Activated CD4-positive, CD25-positive, alpha-beta regulatory T cell treated with anti-CD3 and anti-CD28 coated beads, Interleukin-2, amount 50 U/mL, for 24 hours (primary cell): ENCODE measurements at regions not wholly inside any gene's neighbourhood (a gene's known extent, or its start where the extent isn't known, plus 50 kb on each side); places are given as distances from the start of the nearest gene placed in this dataset.
"Not testable (repeated sequence)": the region's sequence is repeated elsewhere in the genome, so short reads cannot be mapped to it uniquely, and the experiment has no call there.

ENCODE experiments used
- ATAC-seq, 2 donors: fragments of 150-1000 bp; cut with Tn5 transposase; one replicate each; pipeline ENCODE4 v1.10.0; 2021; ENCODE audit warnings: mild to moderate bottlenecking in 1 of 2, moderate library complexity in 1 of 2

DNA sequence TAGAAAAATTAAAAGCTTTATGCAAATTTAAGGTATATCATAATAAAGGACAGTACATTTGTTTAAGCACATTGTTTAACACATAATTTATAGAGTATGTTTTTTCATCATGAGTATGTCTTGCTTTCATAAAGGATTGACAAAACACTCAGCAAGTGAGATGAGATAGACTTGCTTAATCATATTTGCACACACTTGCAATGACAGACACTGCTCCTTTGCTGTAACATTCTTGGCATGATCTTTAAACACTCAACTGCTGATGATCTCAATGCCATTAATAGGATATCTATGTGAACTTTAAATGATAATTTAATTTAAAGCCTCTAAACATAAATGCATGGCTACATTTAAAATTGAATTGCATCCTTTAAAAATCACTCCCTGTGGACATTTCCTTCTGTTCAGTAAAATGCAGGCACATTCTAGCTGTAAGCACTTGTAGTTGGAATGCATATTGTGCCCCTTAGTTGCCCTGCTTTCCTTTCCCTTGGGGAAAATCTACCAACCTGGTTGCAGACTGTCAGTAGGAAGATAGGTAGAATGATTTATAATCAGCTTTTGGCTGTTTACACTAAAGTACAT is 979.0 kb downstream of the TMTC2 start:
- ATAC-seq, result no peak

- ATAC-seq, result no peak
These were observed 977.9 kb downstream of the TMTC2 start for GRCh38 chr12:83664650-83665049.

DNA sequence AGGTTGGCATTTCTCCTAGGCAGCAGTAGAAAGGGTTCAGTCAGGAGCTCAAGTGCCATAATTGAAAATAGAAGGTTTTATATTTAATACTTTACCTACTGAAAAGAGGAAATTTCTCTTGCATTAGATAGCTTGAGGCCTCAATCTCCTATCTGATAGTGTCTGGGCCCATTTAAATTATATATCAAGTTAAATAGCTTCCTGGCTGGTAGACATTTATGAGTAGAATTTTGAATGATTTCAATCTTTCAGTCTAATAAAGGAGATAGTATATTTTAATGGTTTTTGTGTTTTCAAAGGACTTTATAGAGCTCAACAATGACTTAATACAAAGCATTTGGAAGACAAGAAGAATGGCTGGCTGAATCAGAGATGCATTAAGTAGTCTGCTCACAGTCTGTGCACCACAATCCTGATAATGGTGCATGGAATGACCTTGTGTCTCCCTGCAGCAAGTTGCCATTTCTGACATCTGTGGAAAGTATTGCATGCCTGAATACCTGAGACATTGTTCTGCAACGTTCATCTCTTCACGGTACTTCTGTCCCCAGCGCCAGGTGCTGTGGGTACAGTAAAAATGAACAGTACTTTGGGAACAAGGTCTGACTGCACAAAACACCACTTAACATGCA is 974.1 kb downstream of the TMTC2 start:
- no peak for ATAC-seq

- no peak for ATAC-seq
These were observed 972.6 kb downstream of the TMTC2 start for GRCh38 chr12:83659321-83659720.

DNA sequence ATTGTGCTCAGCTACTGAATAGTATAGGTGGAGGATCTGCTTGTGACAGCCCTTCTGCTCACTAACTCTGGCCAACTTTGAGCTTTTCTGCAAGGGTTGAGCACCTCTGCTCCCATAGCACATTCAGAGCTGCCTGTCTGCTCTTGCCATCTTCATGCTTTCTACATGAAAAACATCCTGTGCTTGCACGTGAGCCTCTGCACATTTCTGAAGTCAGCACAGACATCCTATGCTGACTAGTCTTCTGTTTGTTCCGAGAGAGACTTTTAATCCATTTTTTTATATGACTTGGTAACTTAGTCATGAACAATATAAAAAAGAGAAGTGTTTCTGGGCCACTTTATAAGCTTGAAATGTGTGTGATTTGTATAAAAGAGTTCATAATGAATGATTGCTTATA is 969.3 kb downstream of the TMTC2 start:
- ATAC-seq, result no peak

DNA sequence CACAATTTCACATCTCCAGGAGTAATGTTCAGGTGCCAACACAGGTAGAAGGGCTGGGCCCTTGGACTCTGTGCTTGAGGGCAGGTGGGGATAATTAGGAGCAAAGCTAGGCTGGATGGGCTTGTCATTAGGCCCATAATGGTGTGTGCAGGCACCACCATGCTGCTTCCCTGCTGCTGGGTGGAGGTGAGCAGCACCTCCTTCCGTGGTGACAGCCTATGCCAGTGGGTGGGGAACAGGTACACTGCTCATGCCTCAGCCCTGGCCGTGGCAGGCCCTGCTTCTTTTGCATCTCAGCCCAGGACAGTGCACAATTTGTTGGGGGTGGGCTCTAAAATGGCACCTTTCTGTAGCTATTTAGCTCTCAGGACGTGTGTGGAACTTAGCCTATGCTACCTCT is 955.5 kb downstream of the TMTC2 start:
- no peak for ATAC-seq

DNA sequence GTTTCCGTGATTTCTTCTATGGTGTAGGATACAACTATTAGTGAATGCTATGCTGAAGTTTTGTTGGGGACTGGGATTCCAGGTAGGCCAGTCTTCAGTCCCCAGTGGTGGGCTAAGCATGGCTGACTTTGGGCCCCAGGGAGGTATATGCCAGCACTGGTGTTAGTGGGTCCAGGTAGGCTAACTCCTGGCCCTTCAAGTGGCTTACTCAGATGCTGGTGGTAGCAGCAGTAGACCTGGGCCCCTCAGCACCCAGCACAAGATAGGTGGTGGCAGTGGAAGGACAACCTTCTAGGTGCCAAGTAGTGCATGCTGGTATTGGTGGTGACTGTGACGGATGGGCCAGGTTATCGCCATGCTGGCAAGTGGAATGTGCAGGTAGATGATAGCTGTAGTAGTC is 955.1 kb downstream of the TMTC2 start:
- ATAC-seq, result no peak

DNA sequence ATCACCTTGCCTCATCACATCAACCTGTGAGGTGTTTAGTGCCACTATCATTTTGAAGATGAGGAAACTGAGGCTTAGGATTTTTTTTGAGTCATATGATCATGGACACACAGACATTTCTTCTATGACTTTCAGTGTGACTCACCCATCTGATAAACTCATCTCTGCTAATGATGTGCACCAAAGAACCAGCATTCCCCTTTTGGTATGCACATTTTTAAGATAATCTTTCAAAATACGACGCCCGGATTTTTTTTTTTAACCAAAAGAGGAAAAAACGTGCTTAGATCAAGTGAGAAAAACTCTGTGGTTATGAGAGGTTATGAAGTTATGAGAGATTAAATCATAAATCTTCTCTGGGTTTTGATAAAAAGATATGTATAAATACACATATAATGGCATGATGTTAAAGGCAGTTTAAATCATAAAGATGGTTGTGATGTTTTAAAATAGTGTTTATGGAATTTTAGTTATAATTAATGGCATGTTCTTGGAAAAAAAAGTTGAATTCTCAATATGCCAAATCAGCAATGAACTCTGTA is 948.1 kb downstream of the TMTC2 start:
- no peak for ATAC-seq

DNA sequence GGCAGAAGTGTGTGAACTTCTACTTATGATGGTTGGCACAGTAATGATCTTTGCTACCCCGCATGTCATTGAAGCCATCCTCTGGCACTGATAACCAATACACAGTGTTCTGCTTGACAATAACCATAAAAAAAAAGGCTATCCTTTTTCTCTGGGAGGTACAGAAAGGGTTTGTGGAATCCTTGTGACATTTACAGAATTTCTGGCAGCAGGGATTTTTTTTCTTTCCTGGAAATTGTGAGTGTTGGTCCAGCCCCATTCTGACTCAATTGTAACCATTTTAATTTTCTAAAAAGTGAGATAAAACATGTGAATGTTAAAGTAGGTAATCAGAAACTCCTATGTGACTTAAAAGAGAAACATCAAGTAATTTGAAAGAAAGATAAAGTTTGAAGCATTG is 943.8 kb downstream of the TMTC2 start:
- ATAC-seq, result no peak

DNA sequence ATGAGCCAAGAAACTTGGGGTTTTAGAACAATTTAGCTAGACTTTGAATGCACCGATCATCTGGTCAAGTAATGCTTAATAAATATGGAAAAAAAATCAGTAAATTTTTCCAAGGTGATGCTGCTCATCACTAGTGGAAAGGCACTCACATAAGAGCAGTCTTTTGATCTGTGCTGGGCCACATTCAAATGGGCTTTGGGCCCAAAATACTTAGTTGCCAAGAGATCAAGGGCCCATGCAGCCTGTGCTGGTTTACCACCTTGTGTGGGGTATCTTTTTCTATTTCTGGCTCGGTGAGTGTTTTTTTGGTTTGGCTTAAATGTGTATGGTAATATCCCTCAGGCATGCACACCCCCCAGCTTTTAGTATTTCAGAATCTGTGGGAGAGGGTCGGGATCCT is 943.2 kb downstream of the TMTC2 start:
- ATAC-seq, result no peak

- no peak for ATAC-seq
These were observed 935.5 kb downstream of the TMTC2 start for GRCh38 chr12:83622205-83622604.

- no peak for ATAC-seq
These were observed 933.3 kb downstream of the TMTC2 start for GRCh38 chr12:83619973-83620372.

GRCh38 chr12:83615152-83615551 is 928.4 kb downstream of the TMTC2 start:
- ATAC-seq, result no peak

GRCh38 chr12:83613586-83614110 is 926.9 kb downstream of the TMTC2 start:
- ATAC-seq, result no peak

- no peak for ATAC-seq
These were observed 916.4 kb downstream of the TMTC2 start for GRCh38 chr12:83603106-83603505.

DNA sequence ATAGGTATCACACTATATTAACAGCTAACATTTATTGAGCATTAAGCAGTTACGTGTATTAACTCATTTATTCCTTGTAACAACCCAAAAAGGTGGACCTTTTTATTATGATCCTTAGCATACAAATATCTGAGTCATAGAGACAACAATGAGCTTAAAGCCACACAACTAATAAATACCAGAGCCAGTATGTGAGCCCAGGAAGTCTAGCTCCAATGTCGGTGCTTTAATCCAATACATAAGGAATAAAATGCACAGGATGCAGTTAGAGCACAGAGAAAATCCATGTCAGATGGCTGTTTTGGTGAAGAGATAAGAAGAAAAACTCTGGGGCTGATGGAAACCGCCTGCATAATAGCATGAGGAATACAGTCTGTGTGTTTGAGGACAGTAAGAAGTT is 888.6 kb downstream of the TMTC2 start:
- no peak for ATAC-seq

DNA sequence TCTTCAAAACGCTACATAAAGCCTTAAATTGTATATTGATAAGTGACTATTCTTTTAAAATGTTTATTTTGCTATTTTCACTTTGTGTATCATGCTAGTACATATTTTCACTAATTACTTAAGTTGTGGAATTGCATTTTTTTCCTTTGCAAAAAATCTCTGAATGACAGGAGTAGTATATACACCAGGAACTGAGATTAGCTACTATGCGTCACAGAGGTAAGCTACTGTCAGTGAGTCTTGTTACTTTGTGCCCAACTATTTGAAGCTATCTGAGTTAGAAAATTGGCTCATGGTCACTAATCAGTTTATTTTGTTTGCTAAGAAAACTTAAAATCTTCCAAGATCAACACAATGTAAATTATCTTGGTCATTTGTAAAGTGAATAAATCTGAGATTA is 887.4 kb downstream of the TMTC2 start:
- no peak for ATAC-seq

DNA sequence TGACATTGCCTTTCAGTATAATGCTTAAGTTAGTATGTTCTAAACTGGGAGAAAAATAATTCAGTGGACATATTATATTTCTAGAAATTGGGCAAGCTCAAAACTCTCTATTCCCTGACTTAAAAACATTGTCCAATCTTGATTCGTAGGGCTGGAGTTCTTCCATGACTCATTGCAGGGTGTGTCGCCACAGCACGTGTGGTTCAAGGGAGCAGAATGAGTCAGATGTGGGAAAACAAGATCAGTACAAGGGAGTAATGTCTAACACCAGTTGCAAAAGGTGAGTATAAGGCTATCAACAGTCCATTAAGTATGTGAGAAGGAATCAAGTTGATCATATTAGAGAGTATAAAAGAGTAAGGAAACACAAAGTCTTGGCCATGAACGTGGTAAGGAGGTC is 887.0 kb downstream of the TMTC2 start:
- ATAC-seq, result no peak

GRCh38 chr12:83559650-83560049 is 872.9 kb downstream of the TMTC2 start:
- no peak for ATAC-seq

DNA sequence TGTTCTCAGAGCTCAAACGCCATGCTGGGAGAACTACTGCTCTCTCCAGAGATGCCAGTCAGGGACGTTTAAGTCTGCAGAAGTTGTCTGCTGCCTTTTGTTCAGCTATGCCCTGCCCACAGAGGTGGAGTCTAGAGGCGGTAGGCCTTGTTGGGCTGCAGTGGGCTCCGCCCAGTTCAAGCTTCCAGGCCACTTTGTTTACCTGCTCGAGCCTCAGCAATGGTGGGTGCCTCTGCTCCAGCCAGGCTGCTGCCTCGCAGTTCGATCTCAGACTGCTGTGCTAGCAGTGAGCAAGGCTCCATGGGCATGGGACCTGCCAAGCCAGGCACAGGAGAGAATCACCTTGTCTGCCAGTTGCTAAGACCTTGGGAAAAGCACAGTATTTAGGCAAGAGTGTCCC is 869.3 kb downstream of the TMTC2 start:
- ATAC-seq, result not testable (repeated sequence)

DNA sequence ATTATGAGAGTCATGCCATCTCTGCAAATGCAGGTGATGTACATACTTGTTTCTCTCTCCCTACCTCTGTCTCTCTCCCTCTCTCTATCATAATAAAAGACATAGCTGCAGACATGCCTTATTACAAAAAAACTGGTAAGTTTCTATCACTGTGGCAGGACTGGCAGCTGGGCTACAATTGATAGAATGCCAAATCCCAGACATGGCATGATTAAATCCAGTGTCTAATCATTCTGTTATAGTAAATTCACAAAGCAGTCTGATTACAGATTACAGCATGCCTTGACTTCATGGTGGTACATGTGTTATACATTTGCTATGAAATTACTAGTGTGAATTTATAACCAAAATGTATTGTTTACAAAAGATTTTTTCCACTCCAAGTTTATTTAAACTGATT is 854.7 kb downstream of the TMTC2 start:
- ATAC-seq, result no peak

GRCh38 chr12:83538361-83538965 is 851.8 kb downstream of the TMTC2 start:
- ATAC-seq, result no peak

DNA sequence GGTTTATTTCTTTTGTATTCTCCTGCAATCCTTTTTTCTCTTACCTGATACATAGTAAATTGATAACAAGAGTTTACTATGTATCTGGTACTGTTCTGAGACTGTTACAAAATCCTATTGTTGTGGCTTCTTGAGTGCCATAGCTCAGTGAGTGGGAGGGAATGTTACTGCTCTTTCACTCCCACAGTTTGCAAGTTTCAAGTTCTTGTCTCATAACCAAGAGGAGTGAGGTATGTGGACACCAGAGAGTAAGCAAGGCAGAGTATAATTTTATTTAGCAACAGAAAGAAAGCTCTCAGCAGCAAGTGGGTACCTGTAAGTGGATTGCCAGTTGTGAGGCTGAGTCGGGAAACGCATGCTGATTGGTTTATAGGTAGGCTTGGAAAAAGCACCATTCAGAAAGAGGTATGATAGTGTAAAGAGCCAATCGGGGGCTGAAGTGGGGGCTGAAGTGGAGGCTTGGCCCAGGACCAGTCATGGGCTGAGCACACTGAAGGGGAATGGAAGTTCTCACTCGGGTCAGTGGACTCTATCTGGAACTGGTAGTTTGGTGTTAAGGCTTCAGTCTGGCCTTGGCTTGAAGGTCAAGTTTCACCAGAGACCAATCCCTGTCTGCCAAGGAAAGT is 850.8 kb downstream of the TMTC2 start:
- ATAC-seq, result no peak

DNA sequence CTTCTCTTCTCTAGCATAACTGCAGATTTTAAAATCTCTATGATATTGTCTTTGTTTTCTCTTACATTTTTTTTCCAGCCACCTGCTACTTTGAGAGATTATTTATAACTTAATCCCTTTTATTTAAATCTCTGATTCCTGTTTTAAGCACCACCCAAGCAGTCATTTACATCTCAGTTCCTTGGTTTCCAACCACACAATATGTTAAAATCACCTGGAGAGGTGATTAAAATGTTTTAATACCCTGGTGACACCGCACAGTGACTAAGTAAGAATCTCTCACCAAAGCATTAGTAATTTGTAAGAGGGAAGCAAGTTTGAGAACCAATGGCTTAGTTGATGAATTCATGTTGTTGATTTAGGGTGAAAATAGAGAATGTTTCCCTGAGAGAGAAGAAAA is 849.8 kb downstream of the TMTC2 start:
- no peak for ATAC-seq
